ENCODE measurements at regions not wholly inside any gene's neighbourhood (a gene's known extent, or its start where the extent isn't known, plus 50 kb on each side); places are given as distances from the start of the nearest gene placed in this dataset.

- no peak overlapping the region for H3K4me3 Mint-ChIP-seq
- H3K27ac Mint-ChIP-seq: no peak overlapping the region
- no peaks in the 10 kb centered on the region for H3K27me3 Mint-ChIP-seq (ENCODE audit: insufficient read depth)
- H3K9me3 Mint-ChIP-seq: peaks cover 23% of the 10 kb centered on the region
- H3K4me1 Mint-ChIP-seq (ENCODE audit: low read depth): no peaks in the 10 kb centered on the region
- H3K36me3 Mint-ChIP-seq (ENCODE audit: low read depth): no peaks in the 10 kb centered on the region
- no peak for DNase-seq
- no peak for TF ChIP-seq CTCF (IDR thresholded peaks at IDR 0.05)
Measured at GRCh38 chr1:63087966-63088365, 234.4 kb upstream of the FOXD3 start.

GRCh38 chr1:63099188-63099587 is 223.2 kb upstream of the FOXD3 start:
- H3K36me3 Mint-ChIP-seq (ENCODE audit: low read depth): no peaks in the 10 kb centered on the region
- no peak overlapping the region for H3K27ac Mint-ChIP-seq
- peaks cover 3% of the 10 kb centered on the region; the same call in 1 of the 2 replicates for H3K27me3 Mint-ChIP-seq (ENCODE audit: insufficient read depth)
- H3K9me3 Mint-ChIP-seq: peaks cover 6% of the 10 kb centered on the region
- no peaks in the 10 kb centered on the region for H3K4me1 Mint-ChIP-seq (ENCODE audit: low read depth)
- DNase-seq: no peak
- no peak overlapping the region for H3K4me3 Mint-ChIP-seq
- no peak for TF ChIP-seq CTCF (IDR thresholded peaks at IDR 0.05)

- Mint-ChIP-seq H3K27ac (no peak overlapping the region), H3K27me3 (ENCODE audit: insufficient read depth) (peaks cover 3% of the 10 kb centered on the region; the same call in 1 of the 2 replicates), H3K36me3 (ENCODE audit: low read depth) (no peaks in the 10 kb centered on the region), H3K9me3 (peaks cover 6% of the 10 kb centered on the region), H3K4me3 (no peak overlapping the region), H3K4me1 (ENCODE audit: low read depth) (no peaks in the 10 kb centered on the region)
- no peak for DNase-seq
- no peak for TF ChIP-seq CTCF (IDR thresholded peaks at IDR 0.05)
Measured at GRCh38 chr1:63101336-63101735, 221.0 kb upstream of the FOXD3 start.

- H3K27ac Mint-ChIP-seq: no peak overlapping the region
- no peaks in the 10 kb centered on the region for H3K4me1 Mint-ChIP-seq (ENCODE audit: low read depth)
- no peaks in the 10 kb centered on the region for H3K9me3 Mint-ChIP-seq
- H3K4me3 Mint-ChIP-seq: no peak overlapping the region
- H3K36me3 Mint-ChIP-seq (ENCODE audit: low read depth): no peaks in the 10 kb centered on the region
- H3K27me3 Mint-ChIP-seq (ENCODE audit: insufficient read depth): no peaks in the 10 kb centered on the region; the same call in 1 of the 2 replicates
- TF ChIP-seq CTCF (IDR thresholded peaks at IDR 0.05): no peak
- no peak for DNase-seq
Measured at GRCh38 chr1:63103682-63104081, 218.7 kb upstream of the FOXD3 start.

- no peak for TF ChIP-seq CTCF (IDR thresholded peaks at IDR 0.05)
- no peaks in the 10 kb centered on the region; the same call in 1 of the 2 replicates for H3K27me3 Mint-ChIP-seq (ENCODE audit: insufficient read depth)
- H3K36me3 Mint-ChIP-seq (ENCODE audit: low read depth): no peaks in the 10 kb centered on the region
- no peak overlapping the region for H3K4me3 Mint-ChIP-seq
- H3K27ac Mint-ChIP-seq: no peak overlapping the region
- no peaks in the 10 kb centered on the region for H3K4me1 Mint-ChIP-seq (ENCODE audit: low read depth)
- no peaks in the 10 kb centered on the region for H3K9me3 Mint-ChIP-seq
- DNase-seq: no peak
Measured at GRCh38 chr1:63107066-63107465, 215.3 kb upstream of the FOXD3 start.

- no peaks in the 10 kb centered on the region for H3K9me3 Mint-ChIP-seq
- no peak overlapping the region for H3K27ac Mint-ChIP-seq
- no peak for DNase-seq
- TF ChIP-seq CTCF (IDR thresholded peaks at IDR 0.05): no peak
- no peak overlapping the region for H3K4me3 Mint-ChIP-seq
- H3K4me1 Mint-ChIP-seq (ENCODE audit: low read depth): no peaks in the 10 kb centered on the region
- H3K36me3 Mint-ChIP-seq (ENCODE audit: low read depth): no peaks in the 10 kb centered on the region
- H3K27me3 Mint-ChIP-seq (ENCODE audit: insufficient read depth): no peaks in the 10 kb centered on the region; the same call in 1 of the 2 replicates
Measured at GRCh38 chr1:63108206-63108605, 214.2 kb upstream of the FOXD3 start.

Measured in HFFc6 (cell line).